ENCODE measurements at regions not wholly inside any gene's neighbourhood (a gene's known extent, or its start where the extent isn't known, plus 50 kb on each side); places are given as distances from the start of the nearest gene placed in this dataset.

GRCh38 chr15:38824719-38825118, 260.1 kb upstream of the RASGRP1 start:
- H3K27me3 ChIP-seq (ENCODE audit: control insufficient read depth, insufficient read depth, low read length, poor library complexity, severe bottlenecking) = no peaks in the 10 kb centered on the region
- no peaks in the 10 kb centered on the region for H3K4me1 ChIP-seq (ENCODE audit: control insufficient read depth, insufficient read depth, low read length)
- H3K27ac ChIP-seq (ENCODE audit: insufficient read depth, low read depth, low read length, poor library complexity, severe bottlenecking) = no peak overlapping the region
- no peaks in the 10 kb centered on the region for H3K9me3 ChIP-seq (ENCODE audit: control insufficient read depth, low read length)
- H3K36me3 ChIP-seq (ENCODE audit: control insufficient read depth, insufficient read depth, low read length) = no peaks in the 10 kb centered on the region
- no peak overlapping the region for H3K4me3 ChIP-seq (ENCODE audit: insufficient read depth, low read depth, low read length)
- WGBS, 2 experiments = 91 to 98% methylated on average over 3 of the region's 3 CpGs

- 89 to 96% methylated on average over 1 to 2 of the region's 2 CpGs for WGBS, 2 experiments
- H3K27ac ChIP-seq (ENCODE audit: insufficient read depth, low read depth, low read length, poor library complexity, severe bottlenecking) = no peak overlapping the region
- no peaks in the 10 kb centered on the region for H3K27me3 ChIP-seq (ENCODE audit: control insufficient read depth, insufficient read depth, low read length, poor library complexity, severe bottlenecking)
- H3K4me3 ChIP-seq (ENCODE audit: insufficient read depth, low read depth, low read length) = no peak overlapping the region
- H3K36me3 ChIP-seq (ENCODE audit: control insufficient read depth, insufficient read depth, low read length) = no peaks in the 10 kb centered on the region
- H3K9me3 ChIP-seq (ENCODE audit: control insufficient read depth, low read length) = no peaks in the 10 kb centered on the region
- no peaks in the 10 kb centered on the region for H3K4me1 ChIP-seq (ENCODE audit: control insufficient read depth, insufficient read depth, low read length)
Observed at GRCh38 chr15:38826880-38827279, 262.3 kb upstream of the RASGRP1 start.

DNA sequence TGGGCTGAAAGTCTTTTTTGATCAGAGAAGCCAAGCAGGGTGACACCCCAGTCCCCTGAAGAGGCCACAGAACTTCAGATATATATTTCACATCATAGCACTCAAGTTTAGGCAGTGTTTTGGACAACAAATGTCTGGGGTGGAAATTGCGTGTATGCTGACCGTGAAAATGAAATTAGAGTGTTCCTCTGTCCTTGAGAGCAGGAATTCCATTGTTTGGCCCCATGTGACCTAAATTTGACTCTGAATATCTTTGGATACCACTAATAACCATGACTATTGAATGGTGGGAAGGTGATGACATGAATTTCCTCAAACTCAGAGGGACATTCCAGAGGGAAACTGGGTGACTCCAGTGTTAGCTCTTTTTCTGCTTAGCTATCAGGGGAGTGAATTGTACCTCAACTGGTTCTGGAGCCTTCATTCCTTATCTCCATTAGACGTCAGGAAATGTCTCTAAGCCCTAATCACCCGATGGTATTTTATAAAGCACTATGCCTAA, 263.5 kb upstream of the RASGRP1 start:
- H3K4me1 ChIP-seq (ENCODE audit: control insufficient read depth, insufficient read depth, low read length) = no peaks in the 10 kb centered on the region
- H3K27me3 ChIP-seq (ENCODE audit: control insufficient read depth, insufficient read depth, low read length, poor library complexity, severe bottlenecking) = no peaks in the 10 kb centered on the region
- no peaks in the 10 kb centered on the region for H3K9me3 ChIP-seq (ENCODE audit: control insufficient read depth, low read length)
- H3K27ac ChIP-seq (ENCODE audit: insufficient read depth, low read depth, low read length, poor library complexity, severe bottlenecking) = no peak overlapping the region
- H3K4me3 ChIP-seq (ENCODE audit: insufficient read depth, low read depth, low read length) = no peak overlapping the region
- 88 to 93% methylated on average over 4 of the region's 4 CpGs for WGBS, 2 experiments
- H3K36me3 ChIP-seq (ENCODE audit: control insufficient read depth, insufficient read depth, low read length) = no peaks in the 10 kb centered on the region

DNA sequence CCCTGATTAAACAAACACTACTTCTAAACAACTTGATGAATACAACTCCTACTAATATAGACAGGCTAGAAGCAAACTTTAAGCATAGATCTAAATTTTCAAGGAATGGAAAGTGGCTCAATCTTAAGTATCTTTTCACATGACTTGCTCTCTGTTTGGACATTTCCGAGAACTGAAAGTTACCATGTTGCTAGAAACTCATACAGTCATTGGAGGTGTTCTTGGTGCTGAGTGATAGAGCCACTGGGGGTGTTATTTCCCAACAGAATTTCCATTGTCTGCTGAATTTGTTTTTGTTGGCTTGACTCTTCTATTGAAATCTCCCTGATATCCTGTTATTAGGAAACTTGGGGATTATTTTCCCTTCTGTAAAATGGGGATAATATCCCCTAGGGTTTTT, 264.5 kb upstream of the RASGRP1 start:
- H3K9me3 ChIP-seq (ENCODE audit: control insufficient read depth, low read length) = no peaks in the 10 kb centered on the region
- H3K36me3 ChIP-seq (ENCODE audit: control insufficient read depth, insufficient read depth, low read length) = no peaks in the 10 kb centered on the region
- no peak overlapping the region for H3K27ac ChIP-seq (ENCODE audit: insufficient read depth, low read depth, low read length, poor library complexity, severe bottlenecking)
- no peak overlapping the region for H3K4me3 ChIP-seq (ENCODE audit: insufficient read depth, low read depth, low read length)
- H3K4me1 ChIP-seq (ENCODE audit: control insufficient read depth, insufficient read depth, low read length) = no peaks in the 10 kb centered on the region
- H3K27me3 ChIP-seq (ENCODE audit: control insufficient read depth, insufficient read depth, low read length, poor library complexity, severe bottlenecking) = no peaks in the 10 kb centered on the region
- WGBS, 2 experiments = 95 to 100% methylated on average over 1 of the region's 1 CpG

DNA sequence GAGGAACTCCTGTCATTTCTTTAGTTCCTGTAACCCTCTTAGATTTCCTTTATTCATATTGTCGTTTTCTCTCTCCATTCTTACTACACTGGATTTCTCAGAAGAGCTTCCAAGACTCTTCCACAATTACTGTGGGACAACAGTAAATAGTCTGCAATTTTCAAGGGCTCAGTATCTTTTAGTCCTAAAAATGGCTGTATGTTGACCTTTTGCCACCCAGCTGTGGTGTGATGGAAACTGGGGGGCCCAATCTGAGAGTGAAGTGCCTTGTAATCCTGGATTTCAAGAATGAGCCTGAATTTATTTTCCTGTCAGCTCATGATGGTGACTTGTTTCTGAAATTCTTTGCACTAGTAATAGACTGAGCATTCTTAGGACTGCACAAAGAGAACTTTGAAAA, 277.6 kb upstream of the RASGRP1 start:
- WGBS, 2 experiments = 86 to 89% methylated on average over 1 of the region's 1 CpG
- Histone ChIP-seq H3K27ac (ENCODE audit: insufficient read depth, low read depth, low read length, poor library complexity, severe bottlenecking) (no peak overlapping the region), H3K9me3 (ENCODE audit: control insufficient read depth, low read length) (no peaks in the 10 kb centered on the region), H3K4me1 (ENCODE audit: control insufficient read depth, insufficient read depth, low read length) (no peaks in the 10 kb centered on the region), H3K4me3 (ENCODE audit: insufficient read depth, low read depth, low read length) (no peak overlapping the region), H3K27me3 (ENCODE audit: control insufficient read depth, insufficient read depth, low read length, poor library complexity, severe bottlenecking) (no peaks in the 10 kb centered on the region), H3K36me3 (ENCODE audit: control insufficient read depth, insufficient read depth, low read length) (no peaks in the 10 kb centered on the region)

DNA sequence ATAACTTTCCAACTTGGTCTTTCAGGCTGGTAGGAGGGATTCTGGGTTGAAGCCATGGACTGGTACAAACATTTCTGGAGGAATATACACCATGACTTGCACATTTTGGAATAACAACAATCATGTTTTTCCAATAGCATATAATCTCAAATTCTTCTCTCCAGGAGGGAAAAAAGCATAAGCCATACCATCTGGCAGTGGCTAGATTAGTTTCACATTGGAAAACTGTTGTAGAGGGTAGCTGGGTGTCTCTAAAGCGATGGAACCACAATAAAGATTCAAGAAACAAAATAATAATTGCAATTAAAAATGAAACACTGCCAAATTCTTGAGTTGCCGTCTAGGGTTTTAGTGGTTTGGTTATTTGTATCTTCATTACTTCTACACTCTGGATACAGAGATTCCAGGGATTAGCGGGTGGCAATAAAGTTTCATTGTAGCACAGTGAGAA, 278.5 kb upstream of the RASGRP1 start:
- Histone ChIP-seq H3K9me3 (ENCODE audit: control insufficient read depth, low read length) (no peaks in the 10 kb centered on the region), H3K4me3 (ENCODE audit: insufficient read depth, low read depth, low read length) (no peak overlapping the region), H3K4me1 (ENCODE audit: control insufficient read depth, insufficient read depth, low read length) (no peaks in the 10 kb centered on the region), H3K27me3 (ENCODE audit: control insufficient read depth, insufficient read depth, low read length, poor library complexity, severe bottlenecking) (no peaks in the 10 kb centered on the region), H3K36me3 (ENCODE audit: control insufficient read depth, insufficient read depth, low read length) (no peaks in the 10 kb centered on the region), H3K27ac (ENCODE audit: insufficient read depth, low read depth, low read length, poor library complexity, severe bottlenecking) (no peak overlapping the region)
- WGBS, 2 experiments = 98 to 100% methylated on average over 2 to 3 of the region's 3 CpGs

GRCh38 chr15:38843736-38844590, 279.3 kb upstream of the RASGRP1 start:
- no peak overlapping the region for H3K4me3 ChIP-seq (ENCODE audit: insufficient read depth, low read depth, low read length)
- H3K27me3 ChIP-seq (ENCODE audit: control insufficient read depth, insufficient read depth, low read length, poor library complexity, severe bottlenecking) = no peaks in the 10 kb centered on the region
- WGBS, 2 experiments = 86 to 90% methylated on average over 9 to 10 of the region's 10 CpGs
- H3K4me1 ChIP-seq (ENCODE audit: control insufficient read depth, insufficient read depth, low read length) = no peaks in the 10 kb centered on the region
- no peaks in the 10 kb centered on the region for H3K9me3 ChIP-seq (ENCODE audit: control insufficient read depth, low read length)
- no peaks in the 10 kb centered on the region for H3K36me3 ChIP-seq (ENCODE audit: control insufficient read depth, insufficient read depth, low read length)
- H3K27ac ChIP-seq (ENCODE audit: insufficient read depth, low read depth, low read length, poor library complexity, severe bottlenecking) = no peak overlapping the region

- Histone ChIP-seq H3K4me3 (ENCODE audit: insufficient read depth, low read depth, low read length) (no peak overlapping the region), H3K36me3 (ENCODE audit: control insufficient read depth, insufficient read depth, low read length) (no peaks in the 10 kb centered on the region), H3K27me3 (ENCODE audit: control insufficient read depth, insufficient read depth, low read length, poor library complexity, severe bottlenecking) (no peaks in the 10 kb centered on the region), H3K9me3 (ENCODE audit: control insufficient read depth, low read length) (no peaks in the 10 kb centered on the region), H3K27ac (ENCODE audit: insufficient read depth, low read depth, low read length, poor library complexity, severe bottlenecking) (no peak overlapping the region), H3K4me1 (ENCODE audit: control insufficient read depth, insufficient read depth, low read length) (no peaks in the 10 kb centered on the region)
- 100% methylated on average over 1 of the region's 1 CpG for WGBS, 2 experiments
Observed at GRCh38 chr15:38844736-38845135, 280.1 kb upstream of the RASGRP1 start.

- no peak overlapping the region for H3K4me3 ChIP-seq (ENCODE audit: insufficient read depth, low read depth, low read length)
- no peaks in the 10 kb centered on the region for H3K4me1 ChIP-seq (ENCODE audit: control insufficient read depth, insufficient read depth, low read length)
- no peaks in the 10 kb centered on the region for H3K9me3 ChIP-seq (ENCODE audit: control insufficient read depth, low read length)
- no peak overlapping the region for H3K27ac ChIP-seq (ENCODE audit: insufficient read depth, low read depth, low read length, poor library complexity, severe bottlenecking)
- no peaks in the 10 kb centered on the region for H3K27me3 ChIP-seq (ENCODE audit: control insufficient read depth, insufficient read depth, low read length, poor library complexity, severe bottlenecking)
- WGBS, 2 experiments = 89 to 100% methylated on average over 2 of the region's 2 CpGs
- no peaks in the 10 kb centered on the region for H3K36me3 ChIP-seq (ENCODE audit: control insufficient read depth, insufficient read depth, low read length)
Observed at GRCh38 chr15:38846346-38846745, 281.7 kb upstream of the RASGRP1 start.

DNA sequence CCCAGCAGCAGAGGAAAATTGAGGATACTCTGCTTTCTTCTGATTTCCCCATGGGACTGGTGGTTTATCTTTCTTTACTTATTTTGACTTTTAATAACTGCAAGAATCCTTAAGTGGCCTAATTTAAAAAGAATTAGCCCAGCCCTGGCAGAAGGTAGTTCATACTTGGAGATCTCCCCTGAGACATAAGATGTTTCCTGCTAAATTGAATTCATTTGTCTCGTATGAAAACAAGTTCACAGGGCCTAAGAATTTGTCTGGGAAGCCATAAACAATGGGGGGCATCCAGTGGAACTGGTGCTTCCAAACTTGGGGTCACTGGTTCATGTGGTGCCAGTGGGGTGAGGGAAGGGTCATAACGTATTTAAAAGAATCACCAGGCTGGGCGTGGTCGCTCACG, 283.1 kb upstream of the RASGRP1 start:
- Histone ChIP-seq H3K36me3 (ENCODE audit: control insufficient read depth, insufficient read depth, low read length) (no peaks in the 10 kb centered on the region), H3K27me3 (ENCODE audit: control insufficient read depth, insufficient read depth, low read length, poor library complexity, severe bottlenecking) (no peaks in the 10 kb centered on the region), H3K27ac (ENCODE audit: insufficient read depth, low read depth, low read length, poor library complexity, severe bottlenecking) (no peak overlapping the region), H3K4me3 (ENCODE audit: insufficient read depth, low read depth, low read length) (no peak overlapping the region), H3K9me3 (ENCODE audit: control insufficient read depth, low read length) (no peaks in the 10 kb centered on the region), H3K4me1 (ENCODE audit: control insufficient read depth, insufficient read depth, low read length) (no peaks in the 10 kb centered on the region)
- 92% methylated on average over 5 of the region's 5 CpGs for WGBS, 2 experiments
